CD4-positive, alpha-beta T cell (primary cell): ENCODE measurements at regions not wholly inside any gene's neighbourhood (a gene's known extent, or its start where the extent isn't known, plus 50 kb on each side); places are given as distances from the start of the nearest gene placed in this dataset.

Source experiments
- ATAC-seq: fragments of 200-7000 bp; cut with Tn5 transposase; one replicate; pipeline ENCODE4 v1.10.0; 2022; ENCODE audit warnings: mild to moderate bottlenecking; ENCODE audit not compliant: poor library complexity
- CTCF ChIA-PET: fragments of 350-600 bp; sonication (Branson Sonifier 250); formaldehyde crosslinking; loops from one replicate; lab custom pipeline; 2021; ENCODE audit warnings: antibody characterized with exemption, inconsistent platforms; lab: Charles Lee
- POLR2A ChIA-PET: fragments of 350-600 bp; sonication (Branson Sonifier 250); formaldehyde crosslinking; loops from one replicate; lab custom pipeline; 2021; ENCODE audit warnings: antibody characterized with exemption, inconsistent platforms; lab: Charles Lee
- DNase-seq, 14 experiments: peaks; one replicate each; pipeline ENCODE4 v3.0.0-alpha.2; 2013 to 2020; ENCODE audit warnings: mixed read lengths in 2 of 14
- H3K27ac ChIP-seq, 2 donors: one replicate each; pipeline versions ENCODE4 v1.5.1 to v1.7.0; 2013; ENCODE audit warnings: low read length in 2 of 2, low read depth in 1 of 2, mild to moderate bottlenecking in 1 of 2
- H3K27me3 ChIP-seq, 2 experiments: 1 replicate in 1 of 2; 2 replicates in 1 of 2; pipeline versions ENCODE4 v1.6.1 to v1.7.0; 2013; ENCODE audit warnings: low read length in 2 of 2, control low read depth in 1 of 2, mild to moderate bottlenecking in 1 of 2, moderate library complexity in 1 of 2; ENCODE audit not compliant: insufficient read depth in 2 of 2, control insufficient read depth in 1 of 2
- H3K36me3 ChIP-seq: one replicate; pipeline ENCODE4 v1.6.1; 2013; ENCODE audit warnings: low read length, control low read depth; ENCODE audit not compliant: insufficient read depth
- H3K4me1 ChIP-seq: one replicate; pipeline ENCODE4 v1.6.1; 2013; ENCODE audit warnings: low read length, control low read depth; ENCODE audit not compliant: insufficient read depth
- H3K4me3 ChIP-seq: one replicate; pipeline ENCODE4 v1.5.1; 2013; ENCODE audit warnings: mild to moderate bottlenecking, low read length, moderate library complexity
- H3K9me3 ChIP-seq, 2 experiments: 1 replicate in 1 of 2; 2 replicates in 1 of 2; pipeline versions ENCODE4 v1.6.1 to v1.7.0; 2013; ENCODE audit warnings: low read length in 2 of 2, mild to moderate bottlenecking in 2 of 2, control low read depth in 1 of 2, moderate library complexity in 1 of 2; ENCODE audit not compliant: control insufficient read depth in 1 of 2, insufficient read depth in 1 of 2
- H3K27ac Mint-ChIP-seq: one replicate; pipeline ENCODE4 v1.8.0; 2020; ENCODE audit warnings: mixed read lengths
- H3K27me3 Mint-ChIP-seq: one replicate; pipeline ENCODE4 v1.8.0; 2021; ENCODE audit warnings: mixed read lengths
- H3K36me3 Mint-ChIP-seq: one replicate; pipeline ENCODE4 v1.8.0; 2021; ENCODE audit warnings: low read depth, mixed read lengths
- H3K4me1 Mint-ChIP-seq: one replicate; pipeline ENCODE4 v1.8.0; 2021; ENCODE audit warnings: low read depth, mixed read lengths
- H3K4me3 Mint-ChIP-seq: one replicate; pipeline ENCODE4 v1.8.0; 2020; ENCODE audit warnings: mild to moderate bottlenecking, mixed read lengths
- H3K9me3 Mint-ChIP-seq: one replicate; pipeline ENCODE4 v1.8.0; 2020; ENCODE audit warnings: mixed read lengths
- intact Hi-C, 2 experiments: fragments of 100-400 bp; cut with DNase I in 1 of 2; cut with micrococcal nuclease in 1 of 2; formaldehyde crosslinking; loops; one replicate each; pipeline versions ENCODE4 v1.15.1 to v1.9.0; 2023 to 2025; cut with DNase I, micrococcal nuclease
- TF ChIP-seq, protein P1 (sequence below): fragments of 200-600 bp; IDR thresholded peaks from one replicate; pipeline ENCODE4 v1.8.0; 2022; ENCODE audit warnings: antibody characterized with exemption, mild to moderate bottlenecking

DNA sequence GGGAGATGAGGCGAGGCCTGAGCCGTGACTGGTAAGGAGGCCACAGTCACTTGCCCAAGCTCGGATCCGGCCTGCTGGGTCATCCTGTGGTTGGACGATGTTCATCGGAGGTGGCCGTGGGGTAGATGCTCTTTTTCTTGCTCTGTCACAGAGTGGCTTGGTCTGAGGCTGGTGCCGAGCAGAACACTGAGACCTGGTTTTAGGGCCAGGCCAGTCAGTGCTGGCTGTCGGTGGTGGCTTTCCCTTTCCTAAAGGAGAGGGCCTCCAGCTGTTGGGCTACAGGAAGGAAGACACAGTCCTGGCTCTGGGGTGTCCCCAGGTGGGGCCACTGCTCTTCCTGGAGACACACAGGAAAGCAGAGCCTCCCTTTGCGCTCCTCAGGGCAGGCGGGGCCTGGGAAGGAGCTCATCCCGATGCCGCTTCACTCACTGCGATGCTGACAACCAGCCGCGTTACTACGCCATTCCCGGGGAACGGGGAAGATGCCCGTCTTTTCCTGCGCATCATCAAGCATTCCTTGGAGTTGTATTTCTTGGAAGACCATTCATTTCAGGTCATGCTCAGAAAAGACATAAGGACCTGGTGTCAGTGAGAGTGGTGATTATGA lies 254.8 kb upstream of the IRX4 start:
- intact Hi-C loops, result no loop called here
- DNase-seq, result no peak
- H3K4me3 ChIP-seq, result no peak overlapping the region
- ChIA-PET POLR2A (no interaction called here), CTCF (no interaction called here)
- H3K4me3 Mint-ChIP-seq, result no peak overlapping the region
- H3K36me3 ChIP-seq, result no peaks in the 10 kb centered on the region
- no peak for ATAC-seq
- H3K27me3 Mint-ChIP-seq, result peaks cover 25% of the 10 kb centered on the region
- no peaks in the 10 kb centered on the region for H3K36me3 Mint-ChIP-seq
- no peaks in the 10 kb centered on the region for H3K4me1 Mint-ChIP-seq
- no peak overlapping the region for H3K27ac Mint-ChIP-seq
- TF ChIP-seq, protein P1, sequence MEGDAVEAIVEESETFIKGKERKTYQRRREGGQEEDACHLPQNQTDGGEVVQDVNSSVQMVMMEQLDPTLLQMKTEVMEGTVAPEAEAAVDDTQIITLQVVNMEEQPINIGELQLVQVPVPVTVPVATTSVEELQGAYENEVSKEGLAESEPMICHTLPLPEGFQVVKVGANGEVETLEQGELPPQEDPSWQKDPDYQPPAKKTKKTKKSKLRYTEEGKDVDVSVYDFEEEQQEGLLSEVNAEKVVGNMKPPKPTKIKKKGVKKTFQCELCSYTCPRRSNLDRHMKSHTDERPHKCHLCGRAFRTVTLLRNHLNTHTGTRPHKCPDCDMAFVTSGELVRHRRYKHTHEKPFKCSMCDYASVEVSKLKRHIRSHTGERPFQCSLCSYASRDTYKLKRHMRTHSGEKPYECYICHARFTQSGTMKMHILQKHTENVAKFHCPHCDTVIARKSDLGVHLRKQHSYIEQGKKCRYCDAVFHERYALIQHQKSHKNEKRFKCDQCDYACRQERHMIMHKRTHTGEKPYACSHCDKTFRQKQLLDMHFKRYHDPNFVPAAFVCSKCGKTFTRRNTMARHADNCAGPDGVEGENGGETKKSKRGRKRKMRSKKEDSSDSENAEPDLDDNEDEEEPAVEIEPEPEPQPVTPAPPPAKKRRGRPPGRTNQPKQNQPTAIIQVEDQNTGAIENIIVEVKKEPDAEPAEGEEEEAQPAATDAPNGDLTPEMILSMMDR, result no peak
- no peak overlapping the region for H3K27ac ChIP-seq
- no peaks in the 10 kb centered on the region for H3K27me3 ChIP-seq
- H3K9me3 Mint-ChIP-seq, result no peaks in the 10 kb centered on the region
- H3K9me3 ChIP-seq, result peaks cover 0 to 8% of the 10 kb centered on the region in 2 experiments
- no peaks in the 10 kb centered on the region for H3K4me1 ChIP-seq

DNA sequence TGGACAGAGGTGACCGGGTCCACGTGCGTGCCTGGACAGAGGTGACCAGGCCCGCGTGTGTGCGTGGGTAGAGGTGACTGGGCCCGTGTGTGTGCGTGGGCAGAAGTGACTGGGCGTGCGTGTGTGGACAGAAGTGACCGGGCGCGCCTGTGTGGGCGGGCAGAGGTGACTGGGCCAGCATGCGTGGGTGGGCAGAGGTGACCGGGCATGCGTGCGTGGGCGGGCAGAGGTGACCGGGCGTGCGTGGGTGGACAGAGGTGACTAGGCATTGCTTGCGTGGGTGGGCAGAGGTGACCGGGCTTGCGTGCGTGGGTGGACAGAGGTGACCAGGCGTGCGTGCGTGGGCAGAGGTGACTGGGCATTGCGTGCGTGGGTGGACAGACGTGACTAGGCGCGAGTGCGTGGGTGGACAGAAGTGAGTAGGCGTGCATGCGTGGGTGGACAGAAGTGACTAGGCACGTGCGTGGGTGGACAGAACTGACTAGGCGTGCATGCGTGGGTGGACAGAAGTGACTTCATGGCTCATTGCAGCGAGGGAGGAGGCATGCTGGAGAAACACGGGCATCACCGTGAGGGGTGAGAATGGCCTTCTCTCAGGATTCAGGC lies 254.1 kb upstream of the IRX4 start:
- Mint-ChIP-seq H3K27me3 (peaks cover 25% of the 10 kb centered on the region), H3K4me1 (no peaks in the 10 kb centered on the region), H3K27ac (no peak overlapping the region), H3K9me3 (no peaks in the 10 kb centered on the region), H3K36me3 (no peaks in the 10 kb centered on the region), H3K4me3 (no peak overlapping the region)
- CTCF ChIA-PET, result no interaction called here
- Histone ChIP-seq H3K9me3 (peaks cover 0 to 15% of the 10 kb centered on the region in 2 experiments), H3K4me1 (no peaks in the 10 kb centered on the region), H3K36me3 (no peaks in the 10 kb centered on the region), H3K4me3 (no peak overlapping the region), H3K27me3 (no peaks in the 10 kb centered on the region), H3K27ac (no peak overlapping the region)
- DNase-seq, result no peak
- ATAC-seq, result no peak
- intact Hi-C loops, result no loop called here
- TF ChIP-seq, protein P1, result no peak
- POLR2A ChIA-PET, result no interaction called here

DNA sequence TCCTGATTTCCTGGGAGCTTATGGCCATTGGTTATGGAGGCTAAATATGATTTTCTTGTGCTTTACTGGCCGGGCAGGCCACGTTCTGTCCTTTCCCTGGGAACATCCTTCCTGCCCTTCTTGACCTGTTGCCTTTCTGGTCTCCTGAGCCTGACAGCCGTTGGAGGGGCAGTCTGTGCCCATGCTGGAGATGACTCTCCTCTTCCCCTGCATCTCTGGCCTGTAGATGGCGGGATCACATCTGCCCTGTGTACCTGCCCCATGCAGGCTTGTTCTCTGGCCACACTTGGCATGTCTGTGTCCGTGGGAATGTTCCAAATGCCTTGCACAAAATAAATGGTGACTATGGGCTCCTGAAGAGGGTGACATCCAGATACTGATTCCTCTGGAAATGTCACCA lies 253.1 kb upstream of the IRX4 start:
- H3K9me3 ChIP-seq, result peaks cover 0 to 23% of the 10 kb centered on the region in 2 experiments
- POLR2A ChIA-PET, result no interaction called here
- H3K4me3 ChIP-seq, result no peak overlapping the region
- H3K27ac ChIP-seq, result no peak overlapping the region
- intact Hi-C loops, result no loop called here
- no peaks in the 10 kb centered on the region for H3K36me3 ChIP-seq
- no peak for DNase-seq
- CTCF ChIA-PET, result no interaction called here
- H3K4me3 Mint-ChIP-seq, result no peak overlapping the region
- TF ChIP-seq, protein P1, result no peak
- no peaks in the 10 kb centered on the region for H3K36me3 Mint-ChIP-seq
- peaks cover 20% of the 10 kb centered on the region for H3K27me3 Mint-ChIP-seq
- no peaks in the 10 kb centered on the region for H3K27me3 ChIP-seq
- no peak overlapping the region for H3K27ac Mint-ChIP-seq
- H3K4me1 ChIP-seq, result no peaks in the 10 kb centered on the region
- no peaks in the 10 kb centered on the region for H3K4me1 Mint-ChIP-seq
- no peak for ATAC-seq
- no peaks in the 10 kb centered on the region for H3K9me3 Mint-ChIP-seq
